ENCODE measurements at regions not wholly inside any gene's neighbourhood (a gene's known extent, or its start where the extent isn't known, plus 50 kb on each side); places are given as distances from the start of the nearest gene placed in this dataset.
"Not testable (repeated sequence)": the region's sequence is repeated elsewhere in the genome, so short reads cannot be mapped to it uniquely, and the experiment has no call there.

DNA sequence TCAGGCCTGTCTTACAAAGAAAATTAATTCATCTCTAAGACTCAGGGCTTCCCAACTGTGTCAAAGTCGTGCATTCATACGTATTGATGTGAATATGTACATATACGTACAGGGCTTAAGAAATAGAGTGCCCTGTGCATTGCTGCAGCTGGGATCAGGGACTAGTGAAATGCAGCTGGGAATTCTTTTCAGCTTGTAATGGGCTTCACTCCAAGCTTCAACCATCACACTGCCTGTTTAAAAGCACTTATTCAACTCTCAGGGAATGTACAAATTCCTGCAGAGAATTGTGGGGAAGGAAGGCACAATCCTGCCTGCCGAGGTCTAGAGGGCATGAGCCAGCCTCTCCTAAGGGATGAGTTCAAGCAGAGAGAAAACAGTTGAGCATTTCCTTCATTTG is 59.6 kb upstream of the MAN2A1 start:
- DNase-seq (ENCODE audit: low read depth): peak; percentile 7

DNA sequence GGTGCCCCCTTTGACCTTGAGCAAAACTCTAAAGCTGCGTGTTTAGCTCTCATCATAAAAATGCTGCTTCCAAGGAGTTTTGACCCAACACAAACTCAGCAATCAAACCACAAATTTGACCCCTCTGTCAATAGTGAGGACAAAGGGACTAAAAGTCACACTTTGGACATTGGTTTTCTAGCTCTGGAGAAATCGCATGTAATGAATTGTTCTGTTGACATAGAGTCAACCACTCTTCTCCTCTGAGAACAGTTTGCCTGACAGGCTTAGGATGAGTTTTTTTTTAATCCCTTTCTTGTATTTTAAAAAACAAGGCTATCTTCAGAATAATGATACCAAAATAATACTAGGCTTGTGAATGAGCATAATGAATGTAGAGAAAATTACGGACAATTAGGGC is 61.1 kb upstream of the MAN2A1 start:
- DNase-seq (ENCODE audit: low read depth): no peak

DNA sequence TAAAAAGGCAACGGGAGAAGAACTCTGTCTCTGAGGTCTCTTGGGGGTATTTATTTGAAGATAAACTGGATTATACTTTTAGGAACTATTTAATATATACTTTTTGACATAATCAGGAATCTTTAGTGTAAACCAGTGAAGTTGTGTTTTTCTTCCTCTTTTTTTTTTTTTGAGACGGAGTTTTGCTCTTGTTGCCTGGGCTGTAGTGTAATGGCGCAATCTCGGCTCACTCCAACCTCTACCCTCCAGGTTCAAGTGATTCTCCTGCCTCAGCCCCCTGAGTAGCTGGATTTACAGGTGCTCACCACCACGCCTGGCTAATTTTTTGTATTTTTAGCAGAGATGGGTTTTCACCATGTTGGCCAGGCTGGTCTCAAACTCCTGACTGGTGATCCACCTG is 68.5 kb upstream of the MAN2A1 start:
- DNase-seq (ENCODE audit: low read depth): not testable (repeated sequence)

DNA sequence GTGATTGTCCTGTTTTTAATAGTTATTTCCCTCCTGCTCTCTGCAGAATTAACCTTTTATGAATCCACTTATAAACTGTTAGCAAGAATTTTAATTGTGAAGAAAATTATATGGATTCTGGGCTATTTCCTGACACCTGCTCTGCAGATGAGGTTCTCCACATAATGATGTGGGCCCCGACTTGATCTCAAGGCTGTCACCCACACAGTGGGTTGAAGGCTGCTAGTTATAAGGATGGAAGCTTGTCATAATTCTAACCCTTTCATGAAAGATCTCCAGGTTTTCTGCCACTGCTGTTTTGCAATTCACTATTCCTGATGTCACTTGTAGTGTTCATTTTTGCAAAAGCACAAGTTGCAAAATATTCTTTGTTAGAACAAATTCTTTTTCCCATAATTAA is 69.1 kb upstream of the MAN2A1 start:
- DNase-seq (ENCODE audit: low read depth): no peak

DNA sequence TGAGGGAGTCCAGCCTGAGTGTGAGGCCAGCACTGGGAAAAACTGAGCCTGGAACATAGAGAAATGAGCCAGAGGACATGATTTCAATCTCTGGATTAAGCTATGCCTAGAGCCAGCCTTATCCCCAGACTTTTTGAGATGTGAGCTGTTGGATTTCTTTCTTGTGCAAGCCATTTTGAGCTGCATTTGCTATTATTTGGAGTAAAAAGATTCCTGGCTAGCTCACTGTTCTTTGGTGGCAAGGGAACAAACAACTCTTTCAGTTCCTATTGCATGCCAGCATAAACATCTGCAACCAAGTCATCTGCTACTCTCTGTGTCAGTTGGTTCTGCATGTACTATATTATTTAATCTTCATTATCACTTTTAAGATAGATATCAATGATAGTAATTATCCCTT is 70.1 kb upstream of the MAN2A1 start:
- no peak for DNase-seq (ENCODE audit: low read depth)

DNA sequence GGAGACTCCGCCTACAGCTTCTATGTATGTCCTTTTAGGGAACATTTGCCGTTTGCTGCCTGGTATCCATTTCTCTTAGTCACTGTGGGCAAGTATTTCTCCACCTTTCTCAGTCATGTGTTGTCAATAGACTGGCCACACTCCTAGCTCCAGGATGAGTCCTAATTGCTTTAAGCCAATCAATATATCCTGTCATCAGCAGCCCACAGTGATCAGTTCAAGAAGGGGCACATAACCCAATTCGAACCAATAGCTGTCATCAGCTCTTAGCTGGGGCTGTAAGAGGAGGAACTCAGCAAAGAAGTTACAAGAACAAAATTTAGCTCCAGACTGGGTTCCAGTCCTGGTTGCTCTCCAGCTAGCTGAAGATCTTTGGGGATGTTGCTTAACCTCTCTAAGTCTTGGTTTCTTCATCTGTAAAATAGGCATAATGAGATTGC is 70.7 kb upstream of the MAN2A1 start:
- no peak for DNase-seq (ENCODE audit: low read depth)

DNA sequence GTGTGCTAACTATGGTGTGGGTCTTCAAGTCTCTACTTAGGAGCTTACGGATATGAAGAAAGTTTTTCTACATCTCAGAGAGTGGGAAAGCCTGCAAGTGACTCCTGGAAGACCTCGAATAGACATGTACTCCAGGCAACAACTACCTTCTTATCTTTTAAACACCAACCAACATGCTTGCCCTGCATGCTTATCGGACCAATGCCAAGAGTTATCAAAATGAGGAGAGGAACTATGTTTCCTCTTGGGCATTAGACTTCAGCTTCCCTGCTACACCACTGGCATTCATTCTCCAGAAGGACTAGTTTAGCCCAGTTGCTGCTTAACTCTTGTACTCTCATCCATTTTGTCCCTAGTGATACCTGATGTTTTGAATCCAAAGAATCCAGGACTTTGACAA is 74.7 kb upstream of the MAN2A1 start:
- DNase-seq (ENCODE audit: low read depth): no peak

DNA sequence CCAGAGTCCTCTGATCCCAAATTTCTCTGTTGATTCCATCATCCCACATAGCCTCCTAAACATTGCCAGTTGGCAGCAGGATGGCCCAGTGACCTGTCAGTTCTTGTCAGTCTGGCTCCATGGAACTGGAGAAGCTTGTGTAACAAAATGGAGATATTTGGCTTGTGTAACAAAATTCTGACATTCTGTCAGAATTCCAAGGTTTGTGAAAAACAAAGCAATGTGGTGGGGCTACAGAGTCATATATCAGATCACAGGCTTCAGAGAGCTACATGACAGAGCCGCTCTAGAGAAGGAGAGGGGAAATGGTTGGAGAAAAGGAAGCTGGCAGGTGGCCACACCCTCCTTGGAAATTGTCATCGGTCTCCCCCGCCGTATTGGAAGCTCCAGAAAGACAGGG is 75.4 kb upstream of the MAN2A1 start:
- DNase-seq (ENCODE audit: low read depth): no peak

DNA sequence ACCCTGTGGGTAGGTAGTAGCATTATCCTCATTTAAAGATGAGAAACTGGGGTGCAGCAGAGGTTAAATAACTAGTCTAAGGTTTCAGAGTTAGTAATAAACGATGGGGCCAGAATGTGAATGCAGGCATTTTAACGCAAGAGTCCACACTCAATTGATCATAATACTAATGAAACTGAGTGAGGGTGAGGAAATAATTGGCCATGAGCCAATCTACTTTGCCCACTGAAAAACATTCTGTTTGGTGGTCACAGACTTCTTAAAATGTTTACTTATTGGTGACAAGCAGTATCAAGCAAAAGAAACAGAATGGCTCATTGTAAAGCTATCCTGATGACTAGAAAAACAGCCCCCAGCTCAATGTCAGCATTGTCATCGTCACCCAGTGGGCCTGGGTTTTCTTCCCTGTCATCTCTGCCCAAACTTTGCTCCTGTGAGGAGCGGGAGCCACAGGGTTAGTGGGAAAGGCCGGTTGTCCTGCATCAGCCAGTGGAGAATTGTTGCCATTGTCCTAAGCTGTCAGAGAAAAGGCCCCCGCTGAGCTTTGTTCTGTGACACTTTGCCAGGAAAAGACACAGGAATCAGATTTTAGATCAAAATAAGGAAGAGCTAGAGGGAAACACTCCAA is 77.3 kb upstream of the MAN2A1 start:
- DNase-seq (ENCODE audit: low read depth): no peak

DNA sequence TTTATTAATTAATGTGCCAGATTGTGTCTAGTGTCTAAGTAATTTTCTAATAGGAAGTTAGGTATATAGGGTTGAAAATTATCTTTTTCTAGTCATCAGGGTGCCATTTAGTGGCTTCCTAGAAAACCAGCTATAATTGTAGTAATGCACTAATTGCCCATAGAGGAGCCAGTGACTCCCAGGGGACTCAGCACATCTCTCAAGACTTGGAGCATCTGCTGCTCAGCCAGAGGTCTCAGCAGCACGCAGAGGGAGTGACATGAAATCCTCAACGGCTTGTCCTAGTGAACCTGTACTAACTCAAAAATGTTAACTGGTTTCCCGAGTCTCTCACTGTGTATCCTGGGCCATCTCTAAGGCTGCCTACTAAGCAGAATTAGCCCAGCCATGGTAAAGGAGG is 78.2 kb upstream of the MAN2A1 start:
- no peak for DNase-seq (ENCODE audit: low read depth)

DNA sequence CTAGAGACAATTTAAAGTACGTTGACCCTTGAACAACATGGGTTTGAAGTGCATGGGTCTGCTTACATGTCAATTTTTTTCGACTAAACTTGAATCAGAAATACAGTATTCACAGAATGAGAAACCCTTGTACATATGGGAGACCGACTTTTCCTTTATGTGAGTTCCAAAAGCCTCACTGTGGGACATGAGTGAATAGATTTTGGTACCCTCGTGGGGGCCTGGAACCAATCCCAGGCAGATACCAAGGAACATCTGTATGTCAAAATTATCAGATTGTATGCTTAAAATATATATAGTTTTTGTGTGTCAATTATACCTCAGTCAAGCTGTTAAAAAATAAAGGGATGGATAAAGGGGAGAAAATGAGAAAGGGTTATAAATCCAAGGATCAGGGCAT is 78.7 kb upstream of the MAN2A1 start:
- no peak for DNase-seq (ENCODE audit: low read depth)

DNA sequence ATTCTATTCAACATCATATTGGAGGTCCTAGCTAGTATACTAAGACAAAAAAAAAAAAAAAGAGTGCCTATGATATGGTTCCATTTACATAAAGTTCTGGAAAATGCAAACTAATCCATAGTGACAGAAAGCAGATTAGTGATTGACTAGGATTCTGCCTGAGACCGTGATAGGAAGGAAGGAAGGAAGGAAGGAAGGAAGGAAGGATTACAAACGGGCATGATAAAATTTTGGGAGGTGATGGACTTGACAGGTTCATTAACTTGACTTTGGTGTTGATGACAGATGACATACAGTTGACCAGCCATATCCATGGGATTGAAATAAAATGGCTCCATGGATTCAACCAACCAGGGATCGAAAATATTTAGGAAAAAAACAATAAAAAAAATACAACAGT is 79.1 kb upstream of the MAN2A1 start:
- DNase-seq (ENCODE audit: low read depth): no peak

DNA sequence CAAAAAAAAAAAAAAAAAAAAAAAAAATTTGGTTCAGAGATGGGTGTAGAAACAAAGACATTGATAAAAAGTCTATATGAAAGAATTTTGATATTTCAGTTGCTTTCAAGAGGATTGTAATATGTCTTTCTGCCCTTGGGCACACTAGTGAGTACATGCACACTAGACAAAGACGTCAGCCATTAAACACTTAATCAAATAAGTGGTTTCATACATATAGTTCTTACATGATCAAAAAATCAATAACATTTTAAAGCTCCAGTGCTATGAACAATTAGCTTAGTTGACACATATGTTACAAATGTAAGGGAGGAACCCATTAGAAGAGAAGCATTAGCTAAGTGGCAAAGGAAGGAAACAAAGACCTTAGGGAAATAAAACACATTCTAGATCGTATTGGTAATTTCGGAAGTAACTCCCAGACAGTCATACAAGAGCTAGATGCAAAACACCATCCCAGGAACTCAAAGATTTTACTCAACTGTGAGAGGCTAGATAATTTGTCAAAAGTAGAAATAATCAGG is 84.5 kb upstream of the MAN2A1 start:
- no peak for DNase-seq (ENCODE audit: low read depth)

DNA sequence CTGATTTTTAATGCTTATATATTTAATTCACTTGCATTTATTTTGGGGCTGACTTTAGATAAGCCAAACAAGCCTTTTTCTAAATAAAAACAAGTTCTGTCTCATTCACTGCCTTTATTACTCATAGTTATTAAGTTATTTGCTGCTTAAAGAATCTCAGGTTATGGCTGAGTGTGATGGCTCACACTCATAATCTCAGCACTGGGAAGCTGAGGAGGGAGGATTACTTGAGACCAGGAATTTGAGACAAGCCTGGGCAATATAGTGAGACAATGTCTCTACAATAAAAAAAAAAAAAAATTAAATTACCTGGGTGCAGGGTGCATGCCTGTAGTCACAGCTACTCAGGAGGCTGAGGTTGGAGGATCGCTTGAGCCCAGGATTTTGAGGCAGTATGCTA is 85.0 kb upstream of the MAN2A1 start:
- DNase-seq (ENCODE audit: low read depth): no peak

DNA sequence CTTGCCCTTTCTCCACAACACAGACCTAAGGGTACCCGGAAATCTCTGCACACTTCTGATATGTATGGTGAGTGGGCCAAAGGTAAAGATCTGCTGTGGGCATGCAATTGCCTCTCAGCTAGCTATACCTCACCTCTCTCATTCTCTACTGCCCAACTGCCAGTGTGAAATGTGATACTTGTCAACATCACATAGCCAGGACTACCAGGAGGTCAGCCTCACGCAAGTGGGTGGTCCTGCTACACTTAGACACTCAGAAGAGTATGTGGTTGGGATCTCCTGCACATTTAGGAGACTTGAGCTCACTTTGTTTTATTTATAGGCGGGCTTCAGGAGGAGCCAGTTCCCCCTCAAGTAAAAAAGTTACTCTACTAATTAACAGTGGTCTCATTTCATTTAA is 88.0 kb upstream of the MAN2A1 start:
- no peak for DNase-seq (ENCODE audit: low read depth)

DNA sequence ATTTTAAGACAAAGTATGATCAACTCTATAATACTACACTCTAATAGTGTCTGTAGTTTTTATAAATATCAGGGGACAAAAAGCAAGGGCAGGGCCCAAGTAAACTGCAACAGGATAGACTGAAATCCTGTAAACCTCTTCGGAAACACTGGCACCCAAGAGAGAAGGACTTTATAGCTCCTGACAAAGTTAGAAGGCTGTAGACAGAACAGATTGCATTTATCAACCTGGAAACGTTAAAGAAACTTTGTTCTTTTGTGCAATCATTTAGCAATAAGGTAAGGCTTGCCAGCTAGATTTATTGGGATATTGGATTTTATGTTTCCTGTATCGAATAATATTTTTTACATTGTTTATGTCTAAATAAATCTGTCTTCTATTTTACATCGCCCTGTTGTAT is 91.8 kb upstream of the MAN2A1 start:
- no peak for DNase-seq (ENCODE audit: low read depth)

DNA sequence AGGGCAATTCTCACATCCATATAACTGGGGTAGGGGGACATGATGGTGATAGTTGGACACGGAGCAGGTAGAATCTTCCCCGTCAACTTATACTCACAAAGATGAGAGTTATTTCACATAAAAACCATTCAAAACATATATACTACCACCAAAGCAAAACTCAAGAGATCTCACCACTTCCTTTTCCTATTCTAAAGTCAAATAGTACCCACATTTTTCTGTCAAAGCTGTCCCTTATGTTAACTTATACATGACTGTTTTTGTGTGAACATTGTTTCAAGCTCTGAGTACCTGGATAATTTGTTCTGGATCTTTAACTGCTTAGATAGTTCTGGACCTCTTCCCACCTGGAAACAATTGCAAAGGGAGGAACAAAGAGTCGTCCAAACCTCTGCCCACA is 95.5 kb upstream of the MAN2A1 start:
- DNase-seq (ENCODE audit: low read depth): no peak

DNA sequence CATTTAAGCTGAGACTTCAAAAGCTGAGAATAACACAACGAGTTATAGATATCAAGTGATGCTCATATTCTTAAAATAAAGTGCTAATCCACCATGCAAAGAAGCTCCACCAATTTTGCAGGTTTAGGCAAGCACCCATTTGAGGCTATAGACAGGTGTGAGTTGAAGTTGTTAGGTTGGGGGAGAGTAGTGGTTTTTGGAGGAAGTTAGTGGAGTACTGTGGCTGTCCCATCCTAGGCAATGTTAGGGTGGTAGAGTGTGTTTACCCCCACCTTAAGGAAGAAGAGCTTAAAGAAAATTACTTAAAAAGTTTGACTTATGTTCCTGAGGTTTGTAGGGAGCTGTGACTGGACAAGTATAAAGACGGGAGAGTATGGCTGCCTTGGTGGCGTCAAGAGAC is 98.9 kb upstream of the MAN2A1 start:
- DNase-seq (ENCODE audit: low read depth): no peak

DNA sequence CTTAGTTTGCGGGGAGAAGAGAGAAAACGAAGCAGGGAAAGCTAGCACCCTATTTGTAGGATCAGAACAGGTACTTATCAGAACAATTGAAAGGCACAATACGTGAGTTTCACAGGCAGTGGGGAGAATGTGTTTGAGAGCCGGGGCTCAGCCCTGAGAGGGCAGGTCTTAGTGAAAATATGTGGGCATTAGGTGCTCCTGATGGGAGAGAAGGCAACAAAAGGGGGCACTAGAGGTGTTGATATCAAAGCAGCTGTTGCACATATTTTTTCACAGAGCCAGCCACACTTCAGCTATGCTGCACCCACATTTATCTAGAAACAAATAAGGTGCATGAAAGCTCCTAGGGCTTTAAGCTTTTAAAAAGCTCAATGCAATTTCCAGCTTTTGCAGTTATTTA is 99.7 kb upstream of the MAN2A1 start:
- DNase-seq (ENCODE audit: low read depth): no peak

DNA sequence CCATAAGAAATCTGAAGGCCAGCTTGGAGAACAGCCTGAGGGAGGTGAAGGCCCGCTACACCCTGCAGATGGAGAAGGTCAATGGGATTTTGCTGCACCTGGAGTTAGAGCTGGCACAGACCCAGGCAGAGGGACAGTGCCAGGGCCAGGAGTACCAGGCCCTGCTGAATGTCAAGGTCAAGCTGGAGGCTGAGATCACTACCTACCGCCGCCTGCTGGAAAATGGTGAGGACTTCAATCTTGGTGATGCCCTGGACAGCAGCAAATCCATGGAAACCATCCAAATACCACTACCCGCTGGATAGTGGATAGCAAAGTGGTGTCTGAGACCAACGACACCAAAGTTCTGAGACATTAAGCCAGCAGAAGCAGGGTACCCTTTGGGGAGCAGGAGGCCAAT is 100.5 kb upstream of the MAN2A1 start:
- no peak for DNase-seq (ENCODE audit: low read depth)

DNA sequence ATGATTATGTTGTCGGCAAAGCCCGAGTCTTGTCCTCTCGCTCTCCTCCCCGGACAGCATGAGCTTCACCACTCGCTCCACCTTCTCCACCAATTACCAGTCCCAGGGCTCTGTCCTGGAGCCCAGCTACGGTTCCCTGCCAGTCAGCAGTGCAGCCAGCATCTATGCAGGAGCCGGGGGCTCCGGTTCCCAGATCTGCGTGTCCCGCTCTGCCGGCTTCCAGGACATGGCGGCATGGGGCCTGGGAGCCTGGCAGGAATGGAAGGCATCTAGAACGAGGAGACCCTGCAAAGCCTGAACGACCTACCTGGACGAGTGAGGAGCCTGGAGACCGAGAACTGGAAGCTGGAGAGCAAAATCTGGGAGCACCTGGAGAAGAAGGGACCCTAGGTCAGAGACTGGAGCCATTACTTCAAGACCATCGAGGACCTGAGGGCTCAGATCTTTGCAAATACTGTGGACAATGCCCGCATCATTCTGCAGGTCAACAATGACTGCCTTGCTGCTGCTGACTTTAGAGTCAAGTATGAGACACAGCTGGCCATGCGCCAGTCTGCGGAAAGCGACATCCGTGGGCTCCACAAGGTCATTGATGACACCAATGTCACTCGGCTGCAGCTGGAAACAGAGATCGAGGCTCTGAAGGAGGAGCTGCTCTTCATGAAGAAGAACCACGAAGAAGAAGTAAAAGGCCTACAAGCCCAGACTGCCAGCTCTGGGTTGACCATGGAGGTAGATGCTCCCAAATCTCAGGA is 101.3 kb upstream of the MAN2A1 start:
- DNase-seq (ENCODE audit: low read depth): no peak

DNA sequence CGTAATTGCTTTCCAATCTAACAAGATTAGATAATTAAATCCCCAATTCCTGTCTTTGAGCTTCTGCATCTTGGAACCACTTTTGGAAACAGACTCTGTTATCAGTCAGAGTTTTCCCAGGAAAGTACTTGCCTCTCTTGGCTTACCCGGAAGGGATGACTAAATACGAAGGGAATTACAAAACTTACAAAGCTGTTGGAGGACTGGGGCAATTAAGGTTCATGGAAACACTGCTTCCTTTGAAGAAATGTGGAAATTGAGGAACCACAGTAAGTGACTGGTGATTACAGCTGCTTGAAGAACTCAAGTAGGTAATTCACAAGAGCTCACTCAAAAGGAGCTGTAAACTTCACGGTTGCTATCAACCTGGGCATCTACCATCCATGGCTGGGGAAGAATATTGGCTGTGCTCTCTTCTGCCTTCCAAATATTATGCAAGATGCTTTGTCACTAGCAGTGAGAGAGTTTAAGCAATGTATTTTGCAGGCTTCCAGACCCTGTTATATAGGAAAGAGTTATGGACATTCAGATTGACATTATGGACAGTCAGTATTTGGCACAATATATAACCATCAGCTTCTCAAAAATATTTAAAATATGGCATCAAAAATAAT is 104.6 kb upstream of the MAN2A1 start:
- DNase-seq (ENCODE audit: low read depth): peak; percentile 11

DNA sequence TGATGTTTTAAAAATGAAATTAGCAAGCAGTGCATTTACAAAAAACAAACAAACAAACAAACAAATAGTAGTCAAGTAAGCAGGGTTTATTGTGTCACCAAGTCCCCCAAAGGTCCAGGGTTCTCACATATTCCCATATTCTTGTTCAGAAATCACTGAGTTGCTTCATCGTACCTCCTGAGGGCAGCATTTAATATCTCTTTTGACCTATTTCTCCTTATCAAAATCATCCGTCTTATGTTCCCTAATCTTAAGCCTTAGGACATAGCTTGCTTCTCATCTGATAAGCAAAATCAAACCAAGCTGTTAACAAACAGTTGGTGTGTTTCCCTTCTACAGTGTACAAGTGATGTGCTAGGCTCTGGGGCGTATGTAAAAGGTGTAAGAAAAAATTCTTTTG is 109.5 kb upstream of the MAN2A1 start:
- DNase-seq (ENCODE audit: low read depth): no peak

All from GM04503 (cell line).